Endothelial cell of umbilical vein (primary cell): ENCODE measurements at regions not wholly inside any gene's neighbourhood (a gene's known extent, or its start where the extent isn't known, plus 50 kb on each side); places are given as distances from the start of the nearest gene placed in this dataset.

Experiments
- CTCF ChIP-seq, 2 donors: IDR thresholded peaks; 1 replicate in 1 of 2; 2 replicates in 1 of 2; pipeline ENCODE4 v1.5.1; 2011; ENCODE audit warnings: low read length in 2 of 2, mild to moderate bottlenecking in 2 of 2, moderate library complexity in 2 of 2, control low read depth in 1 of 2, inconsistent platforms in 1 of 2, low read depth in 1 of 2; ENCODE audit not compliant: insufficient read depth in 1 of 2; ENCODE audit errors: extremely low read depth in 1 of 2
- EZH2 ChIP-seq: IDR thresholded peaks from 2 replicates; pipeline ENCODE4 v1.6.1; 2012; ENCODE audit warnings: borderline replicate concordance, low read depth, mild to moderate bottlenecking, moderate library complexity, low read length, inconsistent platforms; ENCODE audit not compliant: severe bottlenecking
- MAX ChIP-seq: IDR thresholded peaks from 2 replicates; pipeline ENCODE4 v1.6.1; 2011; ENCODE audit not compliant: insufficient read depth, insufficient read length
- MYC ChIP-seq: IDR thresholded peaks from one replicate; pipeline ENCODE4 v1.6.1; 2011; ENCODE audit warnings: mild to moderate bottlenecking, low read depth, low read length
- POLR2A ChIP-seq: IDR thresholded peaks from 2 replicates; pipeline ENCODE4 v1.6.1; 2012; ENCODE audit warnings: low read depth, mild to moderate bottlenecking, control low read depth, low read length

DNA sequence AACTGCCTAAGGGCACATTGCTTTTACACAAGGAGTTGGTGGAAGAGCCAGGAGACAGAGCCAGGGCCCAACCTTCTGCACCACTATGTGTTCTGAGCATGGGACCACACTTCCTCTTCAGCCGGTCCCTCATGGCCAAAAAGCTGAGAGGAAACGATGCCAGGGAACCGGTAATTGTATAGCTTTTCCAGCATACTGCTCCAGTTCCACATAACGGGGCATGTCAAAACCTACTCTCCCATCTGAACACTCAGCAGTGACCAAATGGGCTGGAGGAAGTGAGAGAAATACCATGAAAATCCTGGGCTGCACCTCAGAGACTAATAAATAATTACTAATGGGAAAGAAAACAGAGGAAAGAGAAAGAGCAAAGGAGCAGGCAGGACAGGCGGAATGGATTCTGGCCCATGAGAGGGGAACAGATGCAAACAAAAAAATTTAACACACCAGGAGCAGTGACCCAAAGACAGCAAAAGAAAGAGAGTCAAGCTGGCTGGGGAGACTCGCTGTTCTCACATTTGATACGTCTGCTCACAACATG, 52.0 kb upstream of the BMP2 start:
- no peak for TF ChIP-seq CTCF (IDR thresholded peaks at IDR 0.05; ENCODE audit: extremely low read depth in 1 of 2, insufficient read depth in 1 of 2, low read depth in 1 of 2, low read length in 2 of 2)
- no peak for TF ChIP-seq EZH2
- no peak for TF ChIP-seq POLR2A
- TF ChIP-seq MYC = no peak
- TF ChIP-seq MAX = no peak
